GM12875 (cell line): ENCODE measurements at regions not wholly inside any gene's neighbourhood (a gene's known extent, or its start where the extent isn't known, plus 50 kb on each side); places are given as distances from the start of the nearest gene placed in this dataset.

Experiments
- H3K4me3 ChIP-seq: one replicate; pipeline ENCODE4 v1.5.1; 2011; ENCODE audit warnings: low read depth, low read length, control low read depth
- CTCF ChIP-seq: IDR thresholded peaks from 2 replicates; pipeline ENCODE4 v1.5.1; 2011; ENCODE audit warnings: low read depth, mild to moderate bottlenecking, control low read depth, inconsistent platforms, low read length, moderate library complexity, borderline replicate concordance; ENCODE audit not compliant: insufficient read depth

GRCh38 chr12:131330106-131330815 lies 376.6 kb downstream of the ADGRD1 start:
- no peak for TF ChIP-seq CTCF
- no peak overlapping the region for H3K4me3 ChIP-seq

- no peak overlapping the region for H3K4me3 ChIP-seq
- TF ChIP-seq CTCF: no peak
Observed at GRCh38 chr12:131331148-131331750, 377.5 kb downstream of the ADGRD1 start.

GRCh38 chr12:131332224-131332623 lies 378.5 kb downstream of the ADGRD1 start:
- no peak for TF ChIP-seq CTCF
- H3K4me3 ChIP-seq: no peak overlapping the region

GRCh38 chr12:131333136-131333535 lies 377.8 kb upstream of the SFSWAP start:
- TF ChIP-seq CTCF: no peak
- H3K4me3 ChIP-seq: no peak overlapping the region

- H3K4me3 ChIP-seq: no peak overlapping the region
- no peak for TF ChIP-seq CTCF
Observed at GRCh38 chr12:131333621-131334440, 377.1 kb upstream of the SFSWAP start.

- no peak overlapping the region for H3K4me3 ChIP-seq
- no peak for TF ChIP-seq CTCF
Observed at GRCh38 chr12:131334835-131335234, 376.1 kb upstream of the SFSWAP start.
